Uterus (tissue), 2 donors: ENCODE measurements at regions not wholly inside any gene's neighbourhood (a gene's known extent, or its start where the extent isn't known, plus 50 kb on each side); places are given as distances from the start of the nearest gene placed in this dataset.

ENCODE experiments used
- CTCF ChIP-seq, 4 experiments: fragments of 200-600 bp in 2 of 4; fragments of 450-650 bp in 2 of 4; sonication (generic) in 2 of 4; IDR thresholded peaks; one replicate each; pipeline ENCODE4 v1.5.1; 2016 to 2019; ENCODE audit warnings: antibody characterized with exemption in 4 of 4, mild to moderate bottlenecking in 2 of 4, moderate library complexity in 1 of 4
- POLR2A ChIP-seq, 2 donors: fragments of 450-650 bp; IDR thresholded peaks; one replicate each; pipeline ENCODE4 v1.6.1; 2016; ENCODE audit warnings: antibody characterized with exemption in 2 of 2, mild to moderate bottlenecking in 1 of 2, moderate library complexity in 1 of 2

- no peak for TF ChIP-seq CTCF (IDR thresholded peaks at IDR 0.05)
- TF ChIP-seq POLR2A (IDR thresholded peaks at IDR 0.05), result no peak
These were observed 413.2 kb upstream of the LRATD1 start for GRCh38 chr2:14219306-14219705.
